Ovary (tissue), 3 donors: ENCODE measurements at regions not wholly inside any gene's neighbourhood (a gene's known extent, or its start where the extent isn't known, plus 50 kb on each side); places are given as distances from the start of the nearest gene placed in this dataset.

Experiments
- CTCF ChIP-seq, 3 donors: fragments of 450-650 bp in 2 of 3; fragments of 200-600 bp in 1 of 3; IDR thresholded peaks; one replicate each; pipeline versions ENCODE4 v1.5.1 to v1.8.0; 2016 to 2022; ENCODE audit warnings: antibody characterized with exemption in 3 of 3, mild to moderate bottlenecking in 1 of 3
- EP300 ChIP-seq: sonication (generic); formaldehyde crosslinking; IDR thresholded peaks from one replicate; pipeline ENCODE4 v1.6.1; 2017; ENCODE audit warnings: antibody characterized with exemption
- donor health status: DM: no; HTN: no; CAD: no.

GRCh38 chr3:72339670-72340030 lies 508.6 kb downstream of the SHQ1 start:
- TF ChIP-seq EP300 = no peak
- no peak for TF ChIP-seq CTCF (IDR thresholded peaks at IDR 0.05)
